Tongue (tissue), 2 donors: ENCODE measurements at regions not wholly inside any gene's neighbourhood (a gene's known extent, or its start where the extent isn't known, plus 50 kb on each side); places are given as distances from the start of the nearest gene placed in this dataset.

Experiments
- DNase-seq: peaks from one replicate; pipeline ENCODE4 v3.0.0-alpha.2; 2015
- small RNA-seq: library from RNA; depleted of rRNA; stranded (forward); fragments of <200 nt; gene quantifications from one replicate; pipeline ENCODE3, GENCODE V24; 2014; ENCODE audit warnings: low replicate concordance

DNA sequence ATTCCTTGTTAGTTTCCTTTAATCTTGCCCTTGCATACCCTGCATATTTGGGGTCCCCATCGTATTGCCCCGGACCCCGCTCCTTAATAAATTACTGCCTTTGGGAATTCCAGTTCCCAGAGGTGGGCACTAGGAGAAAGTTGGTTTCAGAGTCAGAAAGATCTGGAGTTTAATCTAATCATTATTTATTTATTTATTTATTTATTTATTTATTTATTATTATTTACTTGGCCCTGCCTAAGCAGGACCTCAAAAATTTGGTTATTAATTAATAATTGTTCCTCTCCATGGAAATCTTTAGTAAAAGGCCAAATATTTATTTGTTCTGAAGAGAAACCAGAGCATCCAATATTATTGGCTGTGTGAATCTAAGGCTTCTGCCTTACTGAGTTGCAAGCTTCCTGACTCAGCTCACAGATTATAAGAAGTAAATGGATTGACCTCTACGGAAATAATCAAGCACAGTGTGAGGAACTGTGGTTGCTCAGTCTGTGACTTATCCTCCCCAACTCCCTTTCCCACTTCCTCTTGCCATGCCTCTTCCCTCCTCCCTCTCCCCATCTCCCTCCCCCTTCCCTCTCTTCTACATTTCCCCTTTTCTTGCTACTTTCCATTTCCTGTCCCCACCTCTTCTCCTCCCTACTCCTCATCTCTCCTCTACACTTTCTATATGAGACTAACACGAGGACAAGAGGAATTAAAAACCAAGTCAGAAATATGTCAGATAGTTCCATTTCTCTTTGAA lies 61.5 kb upstream of the AP1S2 start:
- DNase-seq: no peak

DNA sequence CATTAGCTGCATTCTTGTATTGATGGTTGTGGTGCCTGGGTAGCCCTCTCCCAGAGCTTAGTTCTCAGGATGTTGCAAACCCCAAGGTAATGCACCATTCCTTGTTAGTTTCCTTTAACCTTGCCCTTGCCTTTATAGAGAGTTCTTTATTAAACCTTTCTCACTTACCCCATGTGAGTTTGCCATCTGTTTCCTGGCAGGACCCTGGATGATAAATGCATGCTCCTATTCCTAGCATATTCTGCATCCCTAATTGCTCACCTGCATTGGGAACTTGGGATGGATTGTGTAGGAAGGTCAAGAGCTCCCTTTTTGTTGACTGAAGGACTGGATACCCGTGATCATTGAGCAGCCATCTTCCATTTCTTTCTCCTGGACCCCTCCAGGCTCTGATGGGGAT lies 59.9 kb upstream of the AP1S2 start:
- DNase-seq: no peak

DNA sequence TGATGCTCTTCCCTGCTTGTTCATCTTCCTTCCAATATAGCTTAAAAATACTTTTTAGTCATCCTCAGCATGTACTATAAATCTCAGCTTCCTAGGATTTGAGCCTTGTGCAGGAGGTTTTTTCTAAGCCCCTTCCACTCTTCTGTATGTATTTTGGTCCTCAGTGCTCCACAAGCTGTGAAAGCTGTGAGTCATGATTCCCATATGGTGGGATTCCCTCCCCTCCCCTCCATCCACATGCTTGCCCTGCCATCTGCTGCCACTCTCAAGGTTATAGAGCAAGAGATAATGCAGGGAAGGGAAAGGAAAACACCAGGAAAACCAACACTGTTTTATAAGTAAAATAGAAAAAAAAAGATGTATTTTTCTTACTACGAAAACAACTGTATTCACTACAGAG lies 58.5 kb upstream of the AP1S2 start:
- no peak for DNase-seq

DNA sequence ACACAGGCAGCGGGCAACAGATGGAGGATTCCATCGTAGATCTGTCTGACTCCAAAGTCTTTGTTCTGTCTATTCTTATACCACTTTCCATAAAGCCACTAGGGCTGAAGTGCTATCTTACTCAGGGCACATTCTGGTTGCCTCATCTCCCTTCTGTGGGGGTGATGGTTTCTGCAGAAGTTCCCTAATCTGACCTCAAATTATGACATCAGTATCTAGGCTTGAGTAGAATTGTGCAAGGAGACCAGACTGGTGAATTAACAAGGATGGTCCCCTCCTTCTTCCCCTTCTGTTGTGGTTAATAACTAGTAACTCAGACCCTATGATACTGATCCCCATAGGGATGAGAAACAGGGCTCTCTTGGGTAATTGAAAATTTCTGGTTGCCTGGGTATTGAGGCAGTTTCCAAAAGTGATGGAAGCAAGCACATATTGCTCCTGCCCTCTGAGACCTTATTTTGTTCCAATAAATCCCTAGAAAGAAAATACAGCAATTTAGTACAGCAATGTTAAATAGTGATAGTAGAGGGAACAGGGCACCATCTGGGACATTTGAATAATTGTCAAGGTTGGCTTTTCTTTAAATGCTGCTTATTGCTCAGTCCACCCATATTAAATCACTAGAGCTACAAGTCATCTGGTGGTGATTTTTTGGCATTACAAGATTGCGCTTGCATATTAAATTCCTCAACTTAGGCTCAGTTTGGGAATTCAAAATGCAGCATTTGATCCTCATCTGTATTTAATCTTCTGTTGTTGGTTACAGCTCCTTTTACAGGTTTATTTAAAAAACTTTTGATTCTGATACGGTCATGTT lies 57.3 kb upstream of the AP1S2 start:
- DNase-seq: no peak

DNA sequence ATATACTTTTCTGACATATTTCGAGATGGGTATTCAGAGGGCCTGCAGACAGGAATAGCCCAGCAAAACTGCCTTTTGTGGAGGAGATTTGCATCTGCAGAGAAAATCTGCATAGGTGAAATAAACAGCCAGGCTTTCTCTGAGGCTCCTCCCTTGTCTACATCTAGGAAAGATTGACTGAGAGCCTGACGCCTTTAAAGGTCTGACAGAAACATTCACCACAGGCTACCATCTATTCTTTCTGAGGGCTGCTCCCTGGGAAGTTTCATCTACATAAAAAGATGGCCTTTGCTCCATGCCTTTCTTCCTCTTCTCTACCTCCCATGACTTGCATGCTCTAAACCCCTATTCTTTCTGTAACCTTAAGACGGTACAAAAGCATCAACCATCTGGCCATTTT lies 55.0 kb upstream of the AP1S2 start:
- no peak for DNase-seq

DNA sequence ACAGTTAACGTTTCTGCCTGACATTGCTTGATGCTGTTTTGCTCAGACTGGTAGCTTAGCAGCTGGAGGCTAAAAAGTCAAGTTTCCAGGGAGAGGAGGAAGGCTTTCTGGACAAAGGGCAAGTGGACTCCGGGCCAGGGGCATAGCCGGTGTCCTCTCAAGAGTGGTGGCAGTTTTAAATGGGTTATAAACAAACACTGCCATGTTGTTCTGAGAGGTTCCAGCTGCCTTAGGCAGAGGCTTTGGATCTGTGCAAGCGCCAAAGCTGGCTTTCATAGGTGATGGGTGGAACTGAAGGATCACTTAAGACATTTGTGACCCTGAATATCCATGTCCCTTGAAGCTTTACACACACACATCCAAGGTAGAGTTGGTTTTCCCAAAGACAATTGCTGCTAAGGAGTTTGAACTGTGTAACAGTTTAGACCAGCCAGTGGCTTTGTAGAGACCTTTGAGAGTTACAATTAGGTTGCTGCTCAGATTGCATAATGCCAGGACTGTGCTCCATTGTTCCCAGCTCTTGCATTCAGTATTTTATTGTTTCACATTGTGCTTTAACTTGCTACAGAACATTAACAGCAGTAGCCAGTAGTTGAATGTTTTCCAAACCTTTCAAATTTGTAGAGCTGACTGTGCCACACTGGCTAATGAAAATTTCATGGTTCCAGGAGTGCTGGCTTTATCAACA lies 54.1 kb upstream of the AP1S2 start:
- DNase-seq: no peak

DNA sequence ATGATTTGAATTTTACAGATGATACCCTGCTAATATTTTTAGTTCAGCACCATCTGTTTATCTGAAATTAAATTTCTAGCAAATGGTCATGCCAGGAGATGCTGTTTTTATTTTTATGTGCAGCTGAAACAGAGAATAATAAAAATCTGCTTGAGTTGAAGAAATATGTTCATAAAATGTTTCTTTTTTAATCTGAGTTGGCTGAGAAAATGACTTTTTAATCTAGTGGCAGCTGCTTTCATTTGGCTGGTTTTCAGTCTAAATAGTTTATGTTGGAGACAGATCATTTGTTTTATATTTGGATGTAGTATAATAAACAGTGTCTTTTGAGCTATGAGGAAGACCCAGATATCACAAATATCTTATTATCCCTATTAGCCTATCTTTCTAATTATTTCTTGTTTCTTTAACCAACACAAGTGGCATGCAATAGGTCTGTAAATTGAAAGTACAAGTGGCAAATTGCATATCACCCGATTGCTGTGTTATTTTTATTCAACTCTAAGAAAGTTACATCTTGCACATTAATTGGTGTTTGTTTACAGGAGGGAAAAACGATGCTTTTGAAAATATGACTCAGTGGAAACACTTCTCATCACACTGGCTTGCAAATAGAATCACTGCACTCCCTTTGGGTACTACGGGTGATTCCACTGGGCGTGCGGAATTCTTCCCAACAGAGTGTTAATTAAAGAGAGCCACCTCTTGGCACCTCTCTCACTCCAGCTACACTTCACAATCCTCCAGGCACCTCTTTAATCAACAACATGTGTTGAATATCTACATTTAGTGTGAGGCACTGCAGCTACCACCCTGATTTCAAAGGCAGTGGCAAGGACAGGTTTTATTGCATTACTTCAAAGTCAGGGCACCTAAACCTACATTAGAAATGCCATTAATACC lies 51.7 kb upstream of the AP1S2 start:
- DNase-seq: no peak

Small RNA genes lying in the stretch of these regions (small RNA-seq; reads per million reads assigned to genes)
- gene RNU5F-7P: 0.23 reads per million, percentile 35 among the genes with 10 or more reads in this experiment
